HCT116 (cell line): ENCODE measurements at regions not wholly inside any gene's neighbourhood (a gene's known extent, or its start where the extent isn't known, plus 50 kb on each side); places are given as distances from the start of the nearest gene placed in this dataset.

ENCODE experiments used
- EZH2 ChIP-seq: fragments of 200-600 bp; sonication (generic); IDR thresholded peaks from 2 replicates; pipeline ENCODE4 v1.6.1; 2017; ENCODE audit warnings: antibody characterized with exemption, mixed run types
- POLR2A ChIP-seq: IDR thresholded peaks from 2 replicates; pipeline ENCODE4 v1.7.0; 2011; ENCODE audit warnings: borderline replicate concordance; ENCODE audit not compliant: insufficient read depth, insufficient read length; ENCODE audit errors: extremely low read depth
- POLR2AphosphoS5 ChIP-seq: IDR thresholded peaks from 2 replicates; pipeline ENCODE4 v1.6.1; 2011; ENCODE audit warnings: mild to moderate bottlenecking, low read depth, low read length, moderate library complexity
- RAD21 ChIP-seq: IDR thresholded peaks from 2 replicates; pipeline ENCODE4 v1.6.1; 2012; ENCODE audit warnings: low read depth, mild to moderate bottlenecking
- REST ChIP-seq: IDR thresholded peaks from 2 replicates; pipeline ENCODE4 v1.6.1; 2012; ENCODE audit warnings: low read depth
- SIN3A ChIP-seq: IDR thresholded peaks from 2 replicates; pipeline ENCODE4 v1.6.1; 2012; ENCODE audit warnings: low read depth
- SP1 ChIP-seq: IDR thresholded peaks from 2 replicates; pipeline ENCODE4 v1.6.1; 2012; ENCODE audit warnings: low read depth
- SRF ChIP-seq: IDR thresholded peaks from 2 replicates; pipeline ENCODE4 v1.6.1; 2012; ENCODE audit warnings: low read depth
- TCF7L2 ChIP-seq: IDR thresholded peaks from 2 replicates; pipeline ENCODE4 v1.7.0; 2011; ENCODE audit warnings: borderline replicate concordance, inconsistent platforms; ENCODE audit not compliant: insufficient read depth, insufficient read length; ENCODE audit errors: extremely low read depth
- YY1 ChIP-seq: IDR thresholded peaks from 2 replicates; pipeline ENCODE4 v1.6.1; 2011; ENCODE audit warnings: low read length, low read depth, moderate library complexity, mild to moderate bottlenecking; ENCODE audit not compliant: insufficient replicate concordance; ENCODE audit errors: extremely low read depth
- TF ChIP-seq, protein P1 (sequence below), 3 experiments: fragments of 200-600 bp in 1 of 3; sonication (generic) in 1 of 3; IDR thresholded peaks in 2 of 3; conservative IDR thresholded peaks in 1 of 3; 2 replicates each; pipeline ENCODE4 v1.5.1; 2012 to 2017; ENCODE audit warnings: low read depth in 2 of 3, low read length in 2 of 3, antibody characterized with exemption in 1 of 3, borderline replicate concordance in 1 of 3, control low read depth in 1 of 3, mild to moderate bottlenecking in 1 of 3, mixed read lengths in 1 of 3, mixed run types in 1 of 3, moderate library complexity in 1 of 3; ENCODE audit not compliant: insufficient read depth in 1 of 3

DNA sequence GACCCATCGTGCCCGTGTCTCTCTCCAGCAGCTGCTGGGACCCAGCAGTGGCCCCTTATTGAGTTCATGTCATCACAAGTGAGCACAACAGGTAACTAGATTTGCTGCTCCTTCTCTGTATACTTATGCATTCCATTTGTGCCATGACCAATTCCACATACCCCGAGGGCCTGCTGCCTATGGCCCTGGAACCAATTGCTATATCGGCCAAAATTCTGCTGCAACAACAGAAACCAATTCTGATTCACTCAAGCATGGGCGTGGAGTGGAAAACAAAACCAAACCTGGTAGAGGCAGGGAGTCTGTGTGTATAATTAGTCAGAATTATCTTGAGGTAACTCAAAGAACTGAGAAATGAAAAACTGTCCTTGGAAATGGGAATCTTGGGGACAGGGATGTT lies 516.6 kb downstream of the EPHB1 start:
- TF ChIP-seq TCF7L2 (no peak), SIN3A (no peak), SRF (no peak), POLR2AphosphoS5 (no peak), SP1 (no peak), EZH2 (no peak), REST (no peak), POLR2A (no peak), RAD21 (no peak), YY1 (no peak)
- TF ChIP-seq, protein P1, sequence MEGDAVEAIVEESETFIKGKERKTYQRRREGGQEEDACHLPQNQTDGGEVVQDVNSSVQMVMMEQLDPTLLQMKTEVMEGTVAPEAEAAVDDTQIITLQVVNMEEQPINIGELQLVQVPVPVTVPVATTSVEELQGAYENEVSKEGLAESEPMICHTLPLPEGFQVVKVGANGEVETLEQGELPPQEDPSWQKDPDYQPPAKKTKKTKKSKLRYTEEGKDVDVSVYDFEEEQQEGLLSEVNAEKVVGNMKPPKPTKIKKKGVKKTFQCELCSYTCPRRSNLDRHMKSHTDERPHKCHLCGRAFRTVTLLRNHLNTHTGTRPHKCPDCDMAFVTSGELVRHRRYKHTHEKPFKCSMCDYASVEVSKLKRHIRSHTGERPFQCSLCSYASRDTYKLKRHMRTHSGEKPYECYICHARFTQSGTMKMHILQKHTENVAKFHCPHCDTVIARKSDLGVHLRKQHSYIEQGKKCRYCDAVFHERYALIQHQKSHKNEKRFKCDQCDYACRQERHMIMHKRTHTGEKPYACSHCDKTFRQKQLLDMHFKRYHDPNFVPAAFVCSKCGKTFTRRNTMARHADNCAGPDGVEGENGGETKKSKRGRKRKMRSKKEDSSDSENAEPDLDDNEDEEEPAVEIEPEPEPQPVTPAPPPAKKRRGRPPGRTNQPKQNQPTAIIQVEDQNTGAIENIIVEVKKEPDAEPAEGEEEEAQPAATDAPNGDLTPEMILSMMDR (IDR thresholded peaks at IDR 0.05 in 2 of 3, conservative IDR thresholded peaks at IDR 0.05 in 1 of 3; ENCODE audit: borderline replicate concordance in 1 of 3, insufficient read depth in 1 of 3, low read depth in 2 of 3, low read length in 2 of 3): no peak
